ENCODE measurements at regions not wholly inside any gene's neighbourhood (a gene's known extent, or its start where the extent isn't known, plus 50 kb on each side); places are given as distances from the start of the nearest gene placed in this dataset.

DNA sequence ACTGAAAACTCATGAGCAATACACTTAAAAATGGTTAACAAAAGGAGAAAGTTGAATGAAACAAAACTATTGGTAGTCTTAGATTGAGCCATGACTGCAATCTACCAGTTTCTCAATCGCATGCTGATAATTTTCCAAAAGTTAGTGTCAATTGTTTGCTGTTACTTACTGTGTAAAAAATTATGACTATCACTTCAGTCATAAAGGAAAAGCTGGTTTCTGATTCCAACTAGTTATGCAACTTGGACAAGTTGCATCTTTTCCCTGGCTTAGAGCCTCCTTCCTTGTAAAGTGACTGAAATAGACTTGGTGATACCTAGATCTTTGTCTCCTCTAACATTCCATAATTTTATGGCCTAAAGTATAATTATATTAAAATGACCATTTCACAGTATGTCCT lies 88.3 kb upstream of the PAK5 start:
- Mint-ChIP-seq H3K27me3 (ENCODE audit: low read depth) (peaks cover 17% of the 10 kb centered on the region), H3K27ac (ENCODE audit: unreplicated experiment) (no peak overlapping the region), H3K4me3 (ENCODE audit: unreplicated experiment) (no peak overlapping the region), H3K36me3 (ENCODE audit: low read depth) (no peaks in the 10 kb centered on the region), H3K9me3 (ENCODE audit: low read depth) (no peaks in the 10 kb centered on the region), H3K4me1 (ENCODE audit: low read depth) (no peaks in the 10 kb centered on the region)
- DNase-seq (ENCODE audit: low spot score), result no peak
- TF ChIP-seq, protein P1, sequence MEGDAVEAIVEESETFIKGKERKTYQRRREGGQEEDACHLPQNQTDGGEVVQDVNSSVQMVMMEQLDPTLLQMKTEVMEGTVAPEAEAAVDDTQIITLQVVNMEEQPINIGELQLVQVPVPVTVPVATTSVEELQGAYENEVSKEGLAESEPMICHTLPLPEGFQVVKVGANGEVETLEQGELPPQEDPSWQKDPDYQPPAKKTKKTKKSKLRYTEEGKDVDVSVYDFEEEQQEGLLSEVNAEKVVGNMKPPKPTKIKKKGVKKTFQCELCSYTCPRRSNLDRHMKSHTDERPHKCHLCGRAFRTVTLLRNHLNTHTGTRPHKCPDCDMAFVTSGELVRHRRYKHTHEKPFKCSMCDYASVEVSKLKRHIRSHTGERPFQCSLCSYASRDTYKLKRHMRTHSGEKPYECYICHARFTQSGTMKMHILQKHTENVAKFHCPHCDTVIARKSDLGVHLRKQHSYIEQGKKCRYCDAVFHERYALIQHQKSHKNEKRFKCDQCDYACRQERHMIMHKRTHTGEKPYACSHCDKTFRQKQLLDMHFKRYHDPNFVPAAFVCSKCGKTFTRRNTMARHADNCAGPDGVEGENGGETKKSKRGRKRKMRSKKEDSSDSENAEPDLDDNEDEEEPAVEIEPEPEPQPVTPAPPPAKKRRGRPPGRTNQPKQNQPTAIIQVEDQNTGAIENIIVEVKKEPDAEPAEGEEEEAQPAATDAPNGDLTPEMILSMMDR (IDR thresholded peaks at IDR 0.05), result no peak

DNA sequence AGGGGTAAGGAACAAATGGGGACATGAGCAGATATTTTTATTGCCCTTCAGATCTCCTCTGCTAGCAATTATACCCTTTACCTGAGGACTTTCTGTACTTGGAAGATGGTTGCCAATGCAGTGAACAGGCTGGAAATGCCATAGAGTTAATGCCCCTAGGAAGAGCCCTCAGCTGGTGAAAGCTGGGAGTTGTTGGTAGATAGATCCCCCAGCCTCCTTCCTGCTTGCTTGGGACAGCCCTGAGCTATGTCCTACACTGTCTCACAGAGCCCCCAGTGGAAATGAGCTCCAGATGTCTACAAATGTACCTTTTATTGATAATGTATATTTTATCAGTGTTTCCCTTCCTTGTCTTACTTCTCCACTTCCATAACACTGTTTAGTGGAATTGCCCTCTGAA lies 87.6 kb upstream of the PAK5 start:
- Mint-ChIP-seq H3K9me3 (ENCODE audit: low read depth) (no peaks in the 10 kb centered on the region), H3K27ac (ENCODE audit: unreplicated experiment) (no peak overlapping the region), H3K36me3 (ENCODE audit: low read depth) (no peaks in the 10 kb centered on the region), H3K4me3 (ENCODE audit: unreplicated experiment) (no peak overlapping the region), H3K4me1 (ENCODE audit: low read depth) (no peaks in the 10 kb centered on the region), H3K27me3 (ENCODE audit: low read depth) (peaks cover 14% of the 10 kb centered on the region)
- TF ChIP-seq, protein P1 (IDR thresholded peaks at IDR 0.05), result no peak
- no peak for DNase-seq (ENCODE audit: low spot score)

DNA sequence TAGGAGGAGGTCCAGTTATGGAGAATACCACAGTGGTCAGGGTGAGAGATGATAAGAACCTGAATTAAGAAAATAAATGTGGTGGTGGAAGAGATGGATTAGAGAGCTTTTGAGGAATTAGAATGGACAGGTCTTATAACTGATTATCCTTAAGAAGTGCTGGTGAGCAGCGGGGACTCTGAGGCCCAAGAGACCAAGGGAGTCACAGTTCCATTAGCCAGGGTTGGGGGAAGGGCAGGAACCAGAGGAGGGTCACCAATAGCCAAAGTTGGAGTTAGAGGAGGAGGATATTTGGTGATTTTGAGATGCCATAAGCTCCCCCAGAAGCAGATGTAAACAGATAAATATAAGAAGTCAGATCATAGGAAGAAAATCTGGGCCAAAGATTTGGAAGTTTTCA lies 87.1 kb upstream of the PAK5 start:
- Mint-ChIP-seq H3K4me1 (ENCODE audit: low read depth) (no peaks in the 10 kb centered on the region), H3K9me3 (ENCODE audit: low read depth) (no peaks in the 10 kb centered on the region), H3K27me3 (ENCODE audit: low read depth) (peaks cover 14% of the 10 kb centered on the region), H3K36me3 (ENCODE audit: low read depth) (no peaks in the 10 kb centered on the region), H3K4me3 (ENCODE audit: unreplicated experiment) (no peak overlapping the region), H3K27ac (ENCODE audit: unreplicated experiment) (no peak overlapping the region)
- TF ChIP-seq, protein P1 (IDR thresholded peaks at IDR 0.05), result no peak
- no peak for DNase-seq (ENCODE audit: low spot score)

DNA sequence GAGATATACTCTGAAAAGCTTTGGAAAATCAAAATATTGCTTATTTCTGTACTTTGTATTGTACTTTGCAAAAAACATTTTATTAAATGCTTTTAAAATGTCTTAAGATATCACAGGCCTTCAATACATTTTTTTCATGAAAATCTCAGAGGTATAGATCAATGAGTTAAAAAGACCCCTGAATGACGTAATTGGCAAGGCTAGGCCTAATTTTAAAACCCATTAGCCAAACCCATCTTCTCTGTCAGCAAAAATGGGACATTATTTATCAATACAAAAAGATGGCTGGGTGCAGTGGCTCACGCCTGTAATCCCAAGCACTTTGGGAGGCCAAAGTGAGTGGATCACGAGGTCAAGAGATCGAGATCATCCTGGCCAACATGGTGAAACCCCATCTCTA lies 84.8 kb upstream of the PAK5 start:
- no peak overlapping the region for H3K4me3 Mint-ChIP-seq (ENCODE audit: unreplicated experiment)
- H3K9me3 Mint-ChIP-seq (ENCODE audit: low read depth), result no peaks in the 10 kb centered on the region
- TF ChIP-seq, protein P1 (IDR thresholded peaks at IDR 0.05), result no peak
- peaks cover 6% of the 10 kb centered on the region for H3K27me3 Mint-ChIP-seq (ENCODE audit: low read depth)
- no peak for DNase-seq (ENCODE audit: low spot score)
- no peaks in the 10 kb centered on the region for H3K36me3 Mint-ChIP-seq (ENCODE audit: low read depth)
- no peak overlapping the region for H3K27ac Mint-ChIP-seq (ENCODE audit: unreplicated experiment)
- H3K4me1 Mint-ChIP-seq (ENCODE audit: low read depth), result no peaks in the 10 kb centered on the region

DNA sequence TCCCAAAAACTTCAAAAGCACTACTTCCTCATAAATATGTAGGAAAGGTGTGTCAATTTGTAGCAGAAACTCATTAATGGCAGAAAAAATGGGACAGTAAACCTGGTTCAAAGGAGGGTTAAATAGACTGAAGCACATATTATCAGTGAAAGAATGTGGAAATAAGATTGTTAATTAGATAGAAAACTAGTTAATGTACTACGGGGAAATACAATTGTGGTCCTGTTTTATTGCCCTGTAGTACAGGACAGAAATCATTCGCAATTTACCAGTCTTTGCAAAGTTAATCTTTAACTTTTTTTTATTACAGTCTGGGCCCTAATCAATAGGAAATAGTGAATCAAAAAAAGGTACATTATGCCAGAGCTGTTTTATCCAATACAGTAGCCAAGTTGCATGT lies 82.0 kb upstream of the PAK5 start:
- Mint-ChIP-seq H3K27me3 (ENCODE audit: low read depth) (peaks cover 25% of the 10 kb centered on the region), H3K4me3 (ENCODE audit: unreplicated experiment) (no peak overlapping the region), H3K27ac (ENCODE audit: unreplicated experiment) (no peak overlapping the region), H3K9me3 (ENCODE audit: low read depth) (no peaks in the 10 kb centered on the region), H3K4me1 (ENCODE audit: low read depth) (no peaks in the 10 kb centered on the region), H3K36me3 (ENCODE audit: low read depth) (no peaks in the 10 kb centered on the region)
- TF ChIP-seq, protein P1 (IDR thresholded peaks at IDR 0.05), result no peak
- DNase-seq (ENCODE audit: low spot score), result no peak

All from chondrocyte (in vitro differentiated cells).